ENCODE measurements at regions not wholly inside any gene's neighbourhood (a gene's known extent, or its start where the extent isn't known, plus 50 kb on each side); places are given as distances from the start of the nearest gene placed in this dataset.

DNA sequence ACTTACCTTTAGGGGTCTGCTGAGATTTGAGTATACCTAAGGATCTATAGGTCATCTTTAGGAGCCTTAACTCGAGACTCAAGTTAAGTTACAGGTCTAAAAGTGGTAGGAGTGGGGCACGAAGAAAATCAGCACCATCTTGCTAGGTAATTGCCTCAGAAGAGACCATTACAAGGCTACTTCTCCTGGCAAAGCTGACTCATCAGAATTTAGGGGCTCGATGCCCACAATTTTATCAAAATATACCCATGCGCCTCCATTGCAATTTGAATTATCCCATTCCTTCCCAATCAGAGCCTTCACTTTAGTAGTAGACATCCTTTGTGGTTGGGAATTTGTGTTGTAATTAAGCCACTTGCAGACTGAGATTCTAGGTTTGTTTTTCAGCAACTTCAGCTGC is 1994.3 kb downstream of the MRPL39 start:
- no peak for ATAC-seq (ENCODE audit: low FRiP score in 2 of 2)
- Histone ChIP-seq H3K27me3 (no peaks in the 10 kb centered on the region), H3K4me3 (no peak overlapping the region), H3K27ac (no peak overlapping the region), H3K9me3 (no peaks in the 10 kb centered on the region), H3K36me3 (no peaks in the 10 kb centered on the region), H3K4me1 (no peaks in the 10 kb centered on the region)
- no peak for TF ChIP-seq POLR2AphosphoS5 (IDR thresholded peaks at IDR 0.05)
- TF ChIP-seq, protein P1, sequence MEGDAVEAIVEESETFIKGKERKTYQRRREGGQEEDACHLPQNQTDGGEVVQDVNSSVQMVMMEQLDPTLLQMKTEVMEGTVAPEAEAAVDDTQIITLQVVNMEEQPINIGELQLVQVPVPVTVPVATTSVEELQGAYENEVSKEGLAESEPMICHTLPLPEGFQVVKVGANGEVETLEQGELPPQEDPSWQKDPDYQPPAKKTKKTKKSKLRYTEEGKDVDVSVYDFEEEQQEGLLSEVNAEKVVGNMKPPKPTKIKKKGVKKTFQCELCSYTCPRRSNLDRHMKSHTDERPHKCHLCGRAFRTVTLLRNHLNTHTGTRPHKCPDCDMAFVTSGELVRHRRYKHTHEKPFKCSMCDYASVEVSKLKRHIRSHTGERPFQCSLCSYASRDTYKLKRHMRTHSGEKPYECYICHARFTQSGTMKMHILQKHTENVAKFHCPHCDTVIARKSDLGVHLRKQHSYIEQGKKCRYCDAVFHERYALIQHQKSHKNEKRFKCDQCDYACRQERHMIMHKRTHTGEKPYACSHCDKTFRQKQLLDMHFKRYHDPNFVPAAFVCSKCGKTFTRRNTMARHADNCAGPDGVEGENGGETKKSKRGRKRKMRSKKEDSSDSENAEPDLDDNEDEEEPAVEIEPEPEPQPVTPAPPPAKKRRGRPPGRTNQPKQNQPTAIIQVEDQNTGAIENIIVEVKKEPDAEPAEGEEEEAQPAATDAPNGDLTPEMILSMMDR (IDR thresholded peaks at IDR 0.05), result no peak
- TF ChIP-seq EP300 (IDR thresholded peaks at IDR 0.05), result no peak
- TF ChIP-seq POLR2A (IDR thresholded peaks at IDR 0.05), result no peak
- DNase-seq, result no peak
- WGBS, 2 donors, result 56 to 58% methylated on average over 4 of the region's 4 CpGs

DNA sequence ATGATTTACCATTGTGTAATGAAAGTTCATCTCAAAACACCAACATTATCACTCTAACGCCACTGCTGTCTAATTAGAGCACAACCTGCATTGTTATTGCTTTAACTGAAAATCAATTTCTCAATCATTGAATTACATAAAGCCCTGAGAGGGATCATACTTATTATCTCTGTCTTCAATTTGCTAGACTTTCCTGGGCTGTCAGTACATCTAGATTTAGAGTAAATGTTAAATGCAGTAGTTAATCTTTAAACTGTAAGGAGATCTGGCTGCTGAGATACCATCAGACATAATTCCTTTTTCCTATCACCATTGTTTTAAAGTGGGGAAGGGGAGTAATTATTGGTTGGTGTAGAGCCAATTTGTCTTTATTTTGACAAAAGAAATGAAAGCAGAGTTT is 1995.1 kb downstream of the MRPL39 start:
- Histone ChIP-seq H3K27me3 (no peaks in the 10 kb centered on the region), H3K27ac (no peak overlapping the region), H3K4me3 (no peak overlapping the region), H3K9me3 (no peaks in the 10 kb centered on the region), H3K4me1 (no peaks in the 10 kb centered on the region), H3K36me3 (no peaks in the 10 kb centered on the region)
- ATAC-seq (ENCODE audit: low FRiP score in 2 of 2), result no peak
- WGBS, 2 donors, result 85 to 89% methylated on average over 1 of the region's 1 CpG
- DNase-seq, result no peak
- no peak for TF ChIP-seq EP300 (IDR thresholded peaks at IDR 0.05)
- no peak for TF ChIP-seq POLR2AphosphoS5 (IDR thresholded peaks at IDR 0.05)
- TF ChIP-seq, protein P1 (IDR thresholded peaks at IDR 0.05), result no peak
- no peak for TF ChIP-seq POLR2A (IDR thresholded peaks at IDR 0.05)

DNA sequence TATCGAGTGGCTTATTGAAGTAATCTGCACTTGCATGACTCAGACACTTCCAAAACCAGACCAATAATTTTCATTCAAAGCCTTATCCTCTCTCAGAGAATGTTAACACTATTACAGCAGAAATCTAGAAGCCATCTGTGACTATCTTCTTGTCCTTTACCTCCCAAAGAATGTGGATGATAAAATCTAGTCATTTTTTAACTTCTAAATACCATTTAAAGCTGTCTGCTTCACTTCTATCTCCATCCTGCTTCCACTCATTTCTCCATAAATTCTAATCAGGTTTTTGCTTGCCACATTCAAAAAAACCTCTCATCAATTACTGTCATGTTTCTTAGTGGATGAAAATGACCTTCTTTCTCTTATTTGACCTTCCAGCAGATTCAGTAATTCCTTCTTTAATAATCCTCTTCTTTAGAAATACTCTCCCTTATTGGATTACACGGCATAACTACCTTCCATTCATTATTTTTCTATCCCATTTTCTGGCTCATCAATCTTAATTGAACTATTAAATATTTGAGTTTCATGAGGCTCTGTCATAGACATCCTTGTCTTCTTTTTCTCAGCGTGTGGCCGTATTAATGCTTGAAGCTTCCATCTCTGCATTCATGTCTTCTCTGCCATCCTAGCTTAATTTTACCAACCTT is 1999.4 kb downstream of the MRPL39 start:
- TF ChIP-seq, protein P1 (IDR thresholded peaks at IDR 0.05), result no peak
- TF ChIP-seq POLR2A (IDR thresholded peaks at IDR 0.05) (no peak), POLR2AphosphoS5 (IDR thresholded peaks at IDR 0.05) (no peak), EP300 (IDR thresholded peaks at IDR 0.05) (no peak)
- no peaks in the 10 kb centered on the region for H3K36me3 ChIP-seq
- 67 to 81% methylated on average over 4 of the region's 4 CpGs for WGBS, 2 donors
- no peak overlapping the region for H3K27ac ChIP-seq
- H3K4me3 ChIP-seq, result no peak overlapping the region
- H3K9me3 ChIP-seq, result no peaks in the 10 kb centered on the region
- no peaks in the 10 kb centered on the region for H3K4me1 ChIP-seq
- no peaks in the 10 kb centered on the region for H3K27me3 ChIP-seq
- DNase-seq, result no peak
- no peak for ATAC-seq (ENCODE audit: low FRiP score in 2 of 2)

- DNase-seq (no peak), ATAC-seq (ENCODE audit: low FRiP score in 2 of 2) (no peak)
- TF ChIP-seq, protein P1 (IDR thresholded peaks at IDR 0.05), result no peak
- TF ChIP-seq POLR2AphosphoS5 (IDR thresholded peaks at IDR 0.05), result no peak
- no peak for TF ChIP-seq POLR2A (IDR thresholded peaks at IDR 0.05)
- no peak for TF ChIP-seq EP300 (IDR thresholded peaks at IDR 0.05)
- Histone ChIP-seq H3K9me3 (no peaks in the 10 kb centered on the region), H3K27me3 (no peaks in the 10 kb centered on the region), H3K36me3 (no peaks in the 10 kb centered on the region), H3K4me3 (no peak overlapping the region), H3K27ac (no peak overlapping the region), H3K4me1 (no peaks in the 10 kb centered on the region)
- WGBS, 2 donors, result 90 to 91% methylated on average over 4 of the region's 4 CpGs
Observed at GRCh38 chr21:23601549-23601948, 2005.7 kb downstream of the MRPL39 start.

GRCh38 chr21:23593582-23593981 is 2013.7 kb downstream of the MRPL39 start:
- ATAC-seq (ENCODE audit: low FRiP score in 2 of 2) (no peak), DNase-seq (no peak)
- WGBS, 2 donors, result 88 to 89% methylated on average over 1 of the region's 1 CpG
- Histone ChIP-seq H3K9me3 (no peaks in the 10 kb centered on the region), H3K27me3 (no peaks in the 10 kb centered on the region), H3K4me3 (no peak overlapping the region), H3K27ac (no peak overlapping the region), H3K36me3 (no peaks in the 10 kb centered on the region), H3K4me1 (no peaks in the 10 kb centered on the region)
- TF ChIP-seq EP300 (IDR thresholded peaks at IDR 0.05) (no peak), POLR2AphosphoS5 (IDR thresholded peaks at IDR 0.05) (no peak), POLR2A (IDR thresholded peaks at IDR 0.05) (no peak)
- TF ChIP-seq, protein P1 (IDR thresholded peaks at IDR 0.05), result no peak
